ENCODE measurements at regions not wholly inside any gene's neighbourhood (a gene's known extent, or its start where the extent isn't known, plus 50 kb on each side); places are given as distances from the start of the nearest gene placed in this dataset.
"Not testable (repeated sequence)": the region's sequence is repeated elsewhere in the genome, so short reads cannot be mapped to it uniquely, and the experiment has no call there.

GRCh38 chr6:49325891-49326290 is 137.2 kb downstream of the MMUT start:
- Mint-ChIP-seq H3K4me1 (no peaks in the 10 kb centered on the region), H3K9me3 (no peaks in the 10 kb centered on the region), H3K4me3 (no peak overlapping the region), H3K27ac (no peak overlapping the region), H3K36me3 (ENCODE audit: low read depth) (no peaks in the 10 kb centered on the region), H3K27me3 (no peaks in the 10 kb centered on the region)
- POLR2A ChIA-PET: no interaction called here
- DNase-seq: no peak
- CTCF ChIA-PET: no interaction called here

- POLR2A ChIA-PET: no interaction called here
- no peak overlapping the region for H3K4me3 Mint-ChIP-seq
- H3K36me3 Mint-ChIP-seq (ENCODE audit: low read depth): no peaks in the 10 kb centered on the region
- no peak for DNase-seq
- no peaks in the 10 kb centered on the region for H3K27me3 Mint-ChIP-seq
- no peak overlapping the region for H3K27ac Mint-ChIP-seq
- CTCF ChIA-PET: no interaction called here
- H3K4me1 Mint-ChIP-seq: no peaks in the 10 kb centered on the region
- no peaks in the 10 kb centered on the region for H3K9me3 Mint-ChIP-seq
Measured at GRCh38 chr6:49322861-49323260, 140.2 kb downstream of the MMUT start.

- Mint-ChIP-seq H3K36me3 (ENCODE audit: low read depth) (no peaks in the 10 kb centered on the region), H3K4me3 (no peak overlapping the region), H3K4me1 (no peaks in the 10 kb centered on the region), H3K27me3 (no peaks in the 10 kb centered on the region), H3K27ac (no peak overlapping the region), H3K9me3 (no peaks in the 10 kb centered on the region)
- POLR2A ChIA-PET: no interaction called here
- DNase-seq: no peak
- CTCF ChIA-PET: interaction anchor here (0.6 kb wide), 1 partner anchor 26 kb away, joined by 3 read pairs; no protein-coding TSS in a partner anchor
Measured at GRCh38 chr6:49321561-49322072, 141.4 kb downstream of the MMUT start.

- Mint-ChIP-seq H3K4me3 (no peak overlapping the region), H3K9me3 (peaks cover 4% of the 10 kb centered on the region), H3K27me3 (no peaks in the 10 kb centered on the region), H3K27ac (no peak overlapping the region), H3K36me3 (ENCODE audit: low read depth) (no peaks in the 10 kb centered on the region), H3K4me1 (no peaks in the 10 kb centered on the region)
- ChIA-PET POLR2A (no interaction called here), CTCF (no interaction called here)
- DNase-seq: no peak
Measured at GRCh38 chr6:49305010-49305409, 158.0 kb downstream of the MMUT start.

GRCh38 chr6:49304393-49304792 is 158.7 kb downstream of the MMUT start:
- H3K4me1 Mint-ChIP-seq; H3K27ac Mint-ChIP-seq; CTCF ChIA-PET; H3K4me3 Mint-ChIP-seq; POLR2A ChIA-PET; DNase-seq; H3K9me3 Mint-ChIP-seq; H3K36me3 Mint-ChIP-seq (ENCODE audit: low read depth); H3K27me3 Mint-ChIP-seq: not testable (repeated sequence)

- no peaks in the 10 kb centered on the region for H3K4me1 Mint-ChIP-seq
- no peak overlapping the region for H3K4me3 Mint-ChIP-seq
- H3K9me3 Mint-ChIP-seq: peaks cover 4% of the 10 kb centered on the region
- H3K36me3 Mint-ChIP-seq (ENCODE audit: low read depth): no peaks in the 10 kb centered on the region
- DNase-seq: no peak
- POLR2A ChIA-PET: no interaction called here
- no peaks in the 10 kb centered on the region for H3K27me3 Mint-ChIP-seq
- CTCF ChIA-PET: no interaction called here
- H3K27ac Mint-ChIP-seq: no peak overlapping the region
Measured at GRCh38 chr6:49300911-49301310, 162.1 kb downstream of the MMUT start.

GRCh38 chr6:49300443-49300842 is 162.6 kb downstream of the MMUT start:
- Mint-ChIP-seq H3K9me3 (peaks cover 4% of the 10 kb centered on the region), H3K36me3 (ENCODE audit: low read depth) (no peaks in the 10 kb centered on the region), H3K27me3 (no peaks in the 10 kb centered on the region), H3K4me3 (no peak overlapping the region), H3K4me1 (no peaks in the 10 kb centered on the region), H3K27ac (no peak overlapping the region)
- POLR2A ChIA-PET: no interaction called here
- no peak for DNase-seq
- CTCF ChIA-PET: no interaction called here

GRCh38 chr6:49299279-49299678 is 163.8 kb downstream of the MMUT start:
- Mint-ChIP-seq H3K4me3 (no peak overlapping the region), H3K27me3 (no peaks in the 10 kb centered on the region), H3K9me3 (peaks cover 4% of the 10 kb centered on the region), H3K27ac (no peak overlapping the region), H3K36me3 (ENCODE audit: low read depth) (no peaks in the 10 kb centered on the region), H3K4me1 (no peaks in the 10 kb centered on the region)
- no peak for DNase-seq
- CTCF ChIA-PET: no interaction called here
- POLR2A ChIA-PET: no interaction called here

- Mint-ChIP-seq H3K9me3 (no peaks in the 10 kb centered on the region), H3K4me1 (no peaks in the 10 kb centered on the region), H3K36me3 (ENCODE audit: low read depth) (no peaks in the 10 kb centered on the region), H3K27ac (no peak overlapping the region), H3K4me3 (no peak overlapping the region), H3K27me3 (no peaks in the 10 kb centered on the region)
- ChIA-PET POLR2A (no interaction called here), CTCF (no interaction called here)
- no peak for DNase-seq
Measured at GRCh38 chr6:49284180-49284579, 178.9 kb downstream of the MMUT start.

- H3K27ac Mint-ChIP-seq; H3K27me3 Mint-ChIP-seq; H3K9me3 Mint-ChIP-seq; POLR2A ChIA-PET; H3K4me3 Mint-ChIP-seq; CTCF ChIA-PET; DNase-seq; H3K4me1 Mint-ChIP-seq; H3K36me3 Mint-ChIP-seq (ENCODE audit: low read depth): not testable (repeated sequence)
Measured at GRCh38 chr6:49274809-49275769, 188.0 kb downstream of the MMUT start.

- no peak overlapping the region for H3K27ac Mint-ChIP-seq
- H3K9me3 Mint-ChIP-seq: no peaks in the 10 kb centered on the region
- no peaks in the 10 kb centered on the region for H3K27me3 Mint-ChIP-seq
- no peak for DNase-seq
- H3K4me1 Mint-ChIP-seq: no peaks in the 10 kb centered on the region
- H3K36me3 Mint-ChIP-seq (ENCODE audit: low read depth): no peaks in the 10 kb centered on the region
- CTCF ChIA-PET: no interaction called here
- H3K4me3 Mint-ChIP-seq: no peak overlapping the region
- POLR2A ChIA-PET: no interaction called here
Measured at GRCh38 chr6:49269190-49269589, 193.9 kb downstream of the MMUT start.

- ChIA-PET POLR2A (no interaction called here), CTCF (no interaction called here)
- H3K4me1 Mint-ChIP-seq: no peaks in the 10 kb centered on the region
- H3K4me3 Mint-ChIP-seq: no peak overlapping the region
- DNase-seq: no peak
- no peaks in the 10 kb centered on the region for H3K36me3 Mint-ChIP-seq (ENCODE audit: low read depth)
- H3K27me3 Mint-ChIP-seq: no peaks in the 10 kb centered on the region
- H3K9me3 Mint-ChIP-seq: no peaks in the 10 kb centered on the region
- H3K27ac Mint-ChIP-seq: no peak overlapping the region
Measured at GRCh38 chr6:49264909-49265308, 198.1 kb downstream of the MMUT start.

- DNase-seq: no peak
- POLR2A ChIA-PET: no interaction called here
- H3K9me3 Mint-ChIP-seq: no peaks in the 10 kb centered on the region
Measured at GRCh38 chr6:49264496-49264895, 198.6 kb downstream of the MMUT start.

GRCh38 chr6:49257549-49257948 is 205.5 kb downstream of the MMUT start:
- H3K36me3 Mint-ChIP-seq (ENCODE audit: low read depth): no peaks in the 10 kb centered on the region
- no peaks in the 10 kb centered on the region for H3K4me1 Mint-ChIP-seq
- H3K27me3 Mint-ChIP-seq: no peaks in the 10 kb centered on the region
- POLR2A ChIA-PET: no interaction called here
- DNase-seq: no peak
- CTCF ChIA-PET: no interaction called here
- H3K4me3 Mint-ChIP-seq: no peak overlapping the region
- H3K9me3 Mint-ChIP-seq: no peaks in the 10 kb centered on the region
- no peak overlapping the region for H3K27ac Mint-ChIP-seq

More at GRCh38 chr6:49264496-49264895, 198.6 kb downstream of the MMUT start:
- Mint-ChIP-seq H3K27me3 (no peaks in the 10 kb centered on the region), H3K4me3 (no peak overlapping the region), H3K27ac (no peak overlapping the region), H3K4me1 (no peaks in the 10 kb centered on the region), H3K36me3 (ENCODE audit: low read depth) (no peaks in the 10 kb centered on the region)
- CTCF ChIA-PET: no interaction called here

Measured in activated CD4-positive, alpha-beta memory T cell treated with anti-CD3 and anti-CD28 coated beads, Interleukin-2, amount 10 ng/mL, durations not matched to agents 7 days and 5 days (primary cell).